Caco-2 (cell line): ENCODE measurements at regions not wholly inside any gene's neighbourhood (a gene's known extent, or its start where the extent isn't known, plus 50 kb on each side); places are given as distances from the start of the nearest gene placed in this dataset.

Experiments used
- BruUV-seq: library from RNA; stranded (reverse); fragments of 400-500 nt; replicated peaks from 2 replicates; lab custom pipeline; 2021; lab: Mats Ljungman, UMichigan
- CTCF ChIA-PET: fragments of 300-600 bp; sonication (Branson Sonifier 250); formaldehyde crosslinking; loops from one replicate; lab custom pipeline; 2022; ENCODE audit warnings: antibody characterized with exemption; lab: Charles Lee
- POLR2A ChIA-PET: fragments of 300-600 bp; sonication (Branson Sonifier 250); formaldehyde crosslinking; loops from one replicate; lab custom pipeline; 2022; ENCODE audit warnings: antibody characterized with exemption; lab: Charles Lee
- DNase-seq, 2 experiments: peaks; one replicate each; pipeline versions ENCODE4 v3.0.0 to v3.0.0-alpha.2; 2020 to 2022
- H3K27me3 ChIP-seq: replicated peaks from 2 replicates; pipeline ENCODE4 v1.6.0; 2011; ENCODE audit warnings: low read length; ENCODE audit not compliant: control insufficient read depth, insufficient read depth
- H3K36me3 ChIP-seq: 2 replicates; pipeline ENCODE4 v1.5.1; 2011; ENCODE audit warnings: low read length; ENCODE audit not compliant: control insufficient read depth, insufficient read depth
- H3K4me1 ChIP-seq: fragments of 250-450 bp; sonication (Bioruptor Pico); 2 replicates; pipeline ENCODE4 v1.5.1; 2020; ENCODE audit warnings: mild to moderate bottlenecking
- H3K4me3 ChIP-seq: 2 replicates; pipeline ENCODE4 v1.5.1; 2011; ENCODE audit warnings: low read depth, mild to moderate bottlenecking, control low read depth, low read length
- H3K9me3 ChIP-seq: fragments of 250-450 bp; sonication (Bioruptor Pico); 2 replicates; pipeline ENCODE4 v1.5.1; 2020; ENCODE audit warnings: mild to moderate bottlenecking, moderate library complexity
- H3K27ac Mint-ChIP-seq: one replicate; pipeline ENCODE4 v1.8.0; 2022; ENCODE audit warnings: mixed read lengths; ENCODE audit not compliant: unreplicated experiment
- H3K27me3 Mint-ChIP-seq: one replicate; pipeline ENCODE4 v1.8.0; 2022; ENCODE audit warnings: mixed read lengths; ENCODE audit not compliant: insufficient read depth, unreplicated experiment
- H3K36me3 Mint-ChIP-seq: one replicate; pipeline ENCODE4 v1.8.0; 2022; ENCODE audit warnings: mild to moderate bottlenecking, mixed read lengths; ENCODE audit not compliant: insufficient read depth, unreplicated experiment
- H3K4me1 Mint-ChIP-seq: one replicate; pipeline ENCODE4 v1.8.0; 2022; ENCODE audit warnings: low read depth, mixed read lengths; ENCODE audit not compliant: unreplicated experiment
- H3K4me3 Mint-ChIP-seq: one replicate; pipeline ENCODE4 v1.8.0; 2022; ENCODE audit warnings: mild to moderate bottlenecking, moderate library complexity, mixed read lengths; ENCODE audit not compliant: unreplicated experiment
- H3K9me3 Mint-ChIP-seq: one replicate; pipeline ENCODE4 v1.8.0; 2022; ENCODE audit warnings: mixed read lengths; ENCODE audit not compliant: unreplicated experiment
- intact Hi-C: fragments of 100-400 bp; cut with micrococcal nuclease; formaldehyde crosslinking; loops from one replicate; pipeline ENCODE4 v1.10.0; 2022; ENCODE audit not compliant: unreplicated experiment
- TF ChIP-seq, protein P1 (sequence below), 2 experiments: fragments of 200-600 bp in 1 of 2; IDR thresholded peaks; 1 replicate in 1 of 2; 2 replicates in 1 of 2; pipeline versions ENCODE4 v1.5.1 to v1.8.0; 2011 to 2022; ENCODE audit warnings: antibody characterized with exemption in 1 of 2, control low read depth in 1 of 2, inconsistent platforms in 1 of 2, low read depth in 1 of 2, low read length in 1 of 2, mild to moderate bottlenecking in 1 of 2, moderate library complexity in 1 of 2; ENCODE audit not compliant: insufficient read depth in 1 of 2, severe bottlenecking in 1 of 2, unreplicated experiment in 1 of 2

DNA sequence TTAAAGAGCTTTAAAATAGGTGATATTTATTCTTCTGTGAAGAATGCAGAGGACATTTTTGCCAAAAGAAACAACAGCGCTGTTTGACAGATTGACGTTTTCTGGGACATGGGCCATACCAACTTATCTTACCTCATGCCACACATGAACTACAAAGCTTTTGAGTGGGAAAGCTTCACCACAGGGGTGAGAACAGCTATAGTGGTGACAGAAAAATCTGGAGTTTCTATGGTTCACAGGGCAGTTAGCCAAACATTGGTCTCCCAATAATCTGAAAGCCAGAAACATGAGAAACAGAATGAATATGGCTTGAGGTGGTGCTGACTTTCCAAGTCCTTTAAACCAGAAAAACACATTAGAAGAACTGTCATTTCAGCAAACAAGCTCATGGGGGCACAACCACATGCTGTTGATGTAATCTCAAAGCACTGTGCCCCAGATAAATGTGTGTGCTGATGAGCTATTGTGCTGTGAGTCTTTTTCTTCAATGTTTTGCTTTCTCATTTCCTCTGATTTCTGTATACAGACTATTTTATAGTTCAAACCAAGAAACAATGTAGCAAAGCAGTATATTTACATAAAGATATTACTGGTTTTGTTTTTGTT, 905.4 kb downstream of the SLC16A7 start:
- H3K9me3 Mint-ChIP-seq, result no peaks in the 10 kb centered on the region
- H3K9me3 ChIP-seq, result no peaks in the 10 kb centered on the region
- H3K4me1 Mint-ChIP-seq, result no peaks in the 10 kb centered on the region
- no peaks in the 10 kb centered on the region for H3K4me1 ChIP-seq
- intact Hi-C loops, result no loop called here
- H3K27ac Mint-ChIP-seq, result no peak overlapping the region
- H3K27me3 ChIP-seq, result no peaks in the 10 kb centered on the region
- no peak overlapping the region for H3K4me3 ChIP-seq
- TF ChIP-seq, protein P1, sequence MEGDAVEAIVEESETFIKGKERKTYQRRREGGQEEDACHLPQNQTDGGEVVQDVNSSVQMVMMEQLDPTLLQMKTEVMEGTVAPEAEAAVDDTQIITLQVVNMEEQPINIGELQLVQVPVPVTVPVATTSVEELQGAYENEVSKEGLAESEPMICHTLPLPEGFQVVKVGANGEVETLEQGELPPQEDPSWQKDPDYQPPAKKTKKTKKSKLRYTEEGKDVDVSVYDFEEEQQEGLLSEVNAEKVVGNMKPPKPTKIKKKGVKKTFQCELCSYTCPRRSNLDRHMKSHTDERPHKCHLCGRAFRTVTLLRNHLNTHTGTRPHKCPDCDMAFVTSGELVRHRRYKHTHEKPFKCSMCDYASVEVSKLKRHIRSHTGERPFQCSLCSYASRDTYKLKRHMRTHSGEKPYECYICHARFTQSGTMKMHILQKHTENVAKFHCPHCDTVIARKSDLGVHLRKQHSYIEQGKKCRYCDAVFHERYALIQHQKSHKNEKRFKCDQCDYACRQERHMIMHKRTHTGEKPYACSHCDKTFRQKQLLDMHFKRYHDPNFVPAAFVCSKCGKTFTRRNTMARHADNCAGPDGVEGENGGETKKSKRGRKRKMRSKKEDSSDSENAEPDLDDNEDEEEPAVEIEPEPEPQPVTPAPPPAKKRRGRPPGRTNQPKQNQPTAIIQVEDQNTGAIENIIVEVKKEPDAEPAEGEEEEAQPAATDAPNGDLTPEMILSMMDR (IDR thresholded peaks at IDR 0.05; ENCODE audit: insufficient read depth in 1 of 2, low read depth in 1 of 2, low read length in 1 of 2, severe bottlenecking in 1 of 2, unreplicated experiment in 1 of 2), result no peak
- POLR2A ChIA-PET, result no interaction called here
- no peaks in the 10 kb centered on the region for H3K36me3 Mint-ChIP-seq
- H3K4me3 Mint-ChIP-seq, result no peak overlapping the region
- no peaks in the 10 kb centered on the region for H3K27me3 Mint-ChIP-seq
- CTCF ChIA-PET, result no interaction called here
- H3K36me3 ChIP-seq, result no peaks in the 10 kb centered on the region
- no TSS peak for BruUV-seq
- no peak for DNase-seq

DNA sequence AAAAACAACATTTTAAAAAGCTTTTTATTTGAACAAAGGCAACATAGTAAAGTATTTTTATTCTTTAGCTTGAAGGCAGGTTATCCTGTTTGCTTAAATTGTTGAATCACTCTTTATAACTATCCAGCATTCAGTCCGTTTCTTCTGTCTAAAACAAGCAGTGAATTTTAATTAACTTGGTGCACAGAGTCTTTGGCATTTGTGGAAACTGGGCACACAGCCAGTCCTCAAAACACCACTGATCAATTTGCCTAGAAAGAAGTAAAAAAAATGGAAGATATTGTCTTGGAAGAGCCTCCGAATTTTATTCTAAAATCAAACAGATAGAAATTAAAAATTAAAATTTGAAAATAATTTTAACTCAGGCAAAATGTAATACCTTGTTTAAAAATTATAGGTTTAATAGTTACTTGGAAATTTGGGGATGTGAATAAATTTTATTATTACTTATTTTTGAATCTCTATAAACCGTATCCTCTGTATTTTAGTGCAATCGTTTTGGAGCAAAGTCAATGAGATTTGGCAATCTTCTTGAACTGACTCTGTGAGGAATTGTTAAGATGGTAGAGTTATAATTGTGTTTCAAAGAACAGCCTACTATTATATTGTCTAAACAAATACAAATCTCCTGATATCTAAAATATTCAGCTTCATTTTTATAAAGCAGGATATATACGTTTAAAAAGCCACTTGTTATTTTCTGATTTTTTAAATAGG, 927.0 kb downstream of the SLC16A7 start:
- no peaks in the 10 kb centered on the region for H3K36me3 ChIP-seq
- Mint-ChIP-seq H3K4me1 (no peaks in the 10 kb centered on the region), H3K4me3 (no peak overlapping the region), H3K36me3 (no peaks in the 10 kb centered on the region), H3K27ac (no peak overlapping the region), H3K27me3 (no peaks in the 10 kb centered on the region), H3K9me3 (peaks cover 9% of the 10 kb centered on the region)
- ChIA-PET POLR2A (no interaction called here), CTCF (no interaction called here)
- intact Hi-C loops, result no loop called here
- no TSS peak for BruUV-seq
- no peaks in the 10 kb centered on the region for H3K27me3 ChIP-seq
- DNase-seq, result no peak
- H3K4me3 ChIP-seq, result no peak overlapping the region
- TF ChIP-seq, protein P1 (IDR thresholded peaks at IDR 0.05; ENCODE audit: insufficient read depth in 1 of 2, low read depth in 1 of 2, low read length in 1 of 2, severe bottlenecking in 1 of 2, unreplicated experiment in 1 of 2), result no peak
- H3K9me3 ChIP-seq, result no peaks in the 10 kb centered on the region
- H3K4me1 ChIP-seq, result no peaks in the 10 kb centered on the region

DNA sequence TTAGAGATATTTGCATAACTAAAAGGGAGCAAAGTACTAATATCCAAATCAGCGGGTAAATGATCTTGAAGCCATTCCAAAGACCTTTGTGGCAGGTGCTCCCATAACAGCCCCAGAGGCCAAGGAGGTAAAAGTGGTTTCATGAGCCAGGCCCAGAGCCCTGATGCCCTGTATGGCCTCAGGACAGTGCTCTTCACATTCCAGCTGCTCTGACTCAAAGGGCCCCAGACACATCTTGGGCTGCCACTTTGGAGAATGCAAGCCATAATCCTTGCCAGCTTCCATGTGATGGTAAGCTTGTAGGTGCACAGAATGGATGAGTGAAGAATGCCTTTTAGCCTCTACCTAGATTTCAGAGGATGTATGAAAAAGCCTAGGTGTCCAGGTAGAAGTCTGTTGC, 933.4 kb downstream of the SLC16A7 start:
- Mint-ChIP-seq H3K4me1 (no peaks in the 10 kb centered on the region), H3K27ac (no peak overlapping the region), H3K36me3 (no peaks in the 10 kb centered on the region), H3K27me3 (no peaks in the 10 kb centered on the region), H3K4me3 (no peak overlapping the region), H3K9me3 (no peaks in the 10 kb centered on the region)
- Histone ChIP-seq H3K9me3 (no peaks in the 10 kb centered on the region), H3K27me3 (no peaks in the 10 kb centered on the region), H3K4me3 (no peak overlapping the region), H3K36me3 (no peaks in the 10 kb centered on the region), H3K4me1 (no peaks in the 10 kb centered on the region)
- ChIA-PET POLR2A (no interaction called here), CTCF (no interaction called here)
- BruUV-seq, result no TSS peak
- intact Hi-C loops, result no loop called here
- TF ChIP-seq, protein P1 (IDR thresholded peaks at IDR 0.05; ENCODE audit: insufficient read depth in 1 of 2, low read depth in 1 of 2, low read length in 1 of 2, severe bottlenecking in 1 of 2, unreplicated experiment in 1 of 2), result no peak
- no peak for DNase-seq
